ACHN (cell line): ENCODE measurements at regions not wholly inside any gene's neighbourhood (a gene's known extent, or its start where the extent isn't known, plus 50 kb on each side); places are given as distances from the start of the nearest gene placed in this dataset.

ENCODE experiments used
- DNase-seq: peaks from one replicate; pipeline ENCODE4 v3.0.0-alpha.2; 2015
- in situ Hi-C: cut with HindIII; loops from 2 replicates; pipeline ENCODE4 v1.10.0; 2017; ENCODE audit warnings: low sequenced_read_pairs, low pct_ligation_motif_present, low pct_unique_long_range_greater_than_20kb

GRCh38 chr6:132932588-132932987 lies 118.2 kb downstream of the RPS12 start:
- no peak for DNase-seq
- in situ Hi-C loops, result no loop called here

GRCh38 chr6:132933090-132933489 lies 118.7 kb downstream of the RPS12 start:
- in situ Hi-C loops, result no loop called here

DNA sequence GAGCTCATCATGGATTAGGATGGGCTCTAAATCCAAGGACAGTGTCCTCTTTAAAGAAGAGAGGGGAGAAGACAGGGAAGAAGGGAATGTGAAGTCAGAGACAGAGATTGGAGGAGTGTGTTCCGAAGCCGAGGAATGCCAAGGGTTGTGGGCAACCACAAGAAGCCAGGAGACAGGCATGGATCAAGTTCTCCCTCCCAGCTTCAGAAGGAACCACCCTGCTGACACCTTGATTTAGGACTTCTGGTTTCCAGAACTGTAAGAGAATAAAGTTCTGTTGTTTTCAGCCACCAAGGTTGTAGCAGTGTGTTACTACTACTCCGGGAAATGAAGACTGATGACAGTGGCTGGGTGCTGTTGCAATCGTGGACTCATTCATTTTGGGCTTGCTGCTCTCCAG lies 120.1 kb downstream of the RPS12 start:
- in situ Hi-C loops, result no loop called here
- no peak for DNase-seq

More at GRCh38 chr6:132933090-132933489, 118.7 kb downstream of the RPS12 start:
- no peak for DNase-seq

GRCh38 chr6:132936646-132937045 lies 122.3 kb downstream of the RPS12 start:
- in situ Hi-C loops, result no loop called here
- DNase-seq, result no peak

DNA sequence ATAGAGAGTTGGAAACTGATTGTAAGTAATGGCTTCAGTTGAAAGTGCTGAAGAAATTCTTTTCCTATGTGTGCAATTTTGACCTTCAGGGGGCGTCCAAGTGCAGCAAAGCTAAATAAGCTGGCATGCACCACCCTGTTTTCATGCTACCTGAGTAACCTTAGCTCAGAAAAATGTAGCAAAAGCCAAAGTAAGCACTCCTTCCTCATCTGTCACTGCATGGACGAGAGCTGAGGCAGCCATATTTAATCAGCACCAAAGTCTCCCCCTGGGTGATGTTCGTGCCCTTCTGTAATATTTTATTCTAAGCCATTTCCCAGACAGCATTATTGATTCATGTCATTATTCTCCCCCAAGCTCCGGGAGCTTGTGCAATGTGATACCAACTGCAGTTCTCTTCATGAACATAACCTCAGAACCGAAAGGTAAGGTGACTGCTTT lies 123.1 kb downstream of the RPS12 start:
- peak; percentile 56 for DNase-seq
- in situ Hi-C loops, result no loop called here

- DNase-seq, result no peak
- in situ Hi-C loops, result no loop called here
Measured at GRCh38 chr6:132948889-132949288, 134.5 kb downstream of the RPS12 start.

- in situ Hi-C loops, result no loop called here
Measured at GRCh38 chr6:132950566-132950965, 136.2 kb downstream of the RPS12 start.

DNA sequence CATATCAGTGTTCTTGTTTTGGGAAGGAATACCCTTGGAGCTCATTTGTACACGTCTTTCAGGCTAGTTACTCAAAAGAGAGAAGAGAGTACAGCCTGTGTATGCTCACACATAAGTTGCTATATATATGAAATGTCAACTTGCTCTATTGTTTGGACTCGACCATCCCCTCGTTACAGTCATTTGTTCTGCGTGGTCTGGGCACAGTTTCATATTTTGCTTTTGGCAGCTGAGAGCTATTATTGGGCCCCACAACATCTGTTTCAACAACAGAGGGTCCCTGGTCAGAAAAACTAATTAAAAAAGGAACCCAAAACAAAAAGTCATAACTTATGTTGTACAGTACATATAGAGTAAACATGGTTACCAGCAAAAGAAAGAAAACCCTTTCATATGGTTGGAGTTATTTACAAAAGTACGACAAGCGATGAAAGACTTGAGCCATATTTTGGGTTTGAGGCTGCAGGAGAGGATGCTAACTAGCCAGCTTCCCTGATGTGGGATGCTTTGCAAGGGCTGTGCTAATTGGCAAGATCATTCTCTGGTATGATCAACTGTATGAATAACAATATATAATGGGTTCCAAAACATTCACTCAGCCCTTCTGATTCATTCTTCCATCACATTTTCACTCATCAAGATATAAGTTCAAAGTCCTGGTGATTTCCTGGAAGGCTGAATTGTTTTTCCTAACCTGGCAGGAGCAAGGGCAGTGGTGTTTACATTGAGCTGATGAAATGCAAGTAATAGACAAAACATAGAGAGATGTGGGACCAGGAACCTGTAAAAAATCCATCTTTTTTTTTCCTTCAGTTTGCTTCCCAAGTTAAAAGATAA lies 137.9 kb downstream of the RPS12 start:
- in situ Hi-C loops, result no loop called here
- DNase-seq, result no peak

More at GRCh38 chr6:132950566-132950965, 136.2 kb downstream of the RPS12 start:
- DNase-seq, result no peak

GRCh38 chr6:132952986-132953385 lies 138.6 kb downstream of the RPS12 start:
- no peak for DNase-seq
- in situ Hi-C loops, result no loop called here

GRCh38 chr6:132954222-132954621 lies 139.9 kb downstream of the RPS12 start:
- no peak for DNase-seq
- in situ Hi-C loops, result no loop called here

GRCh38 chr6:132954936-132955335 lies 140.6 kb downstream of the RPS12 start:
- in situ Hi-C loops, result no loop called here
- DNase-seq, result no peak

DNA sequence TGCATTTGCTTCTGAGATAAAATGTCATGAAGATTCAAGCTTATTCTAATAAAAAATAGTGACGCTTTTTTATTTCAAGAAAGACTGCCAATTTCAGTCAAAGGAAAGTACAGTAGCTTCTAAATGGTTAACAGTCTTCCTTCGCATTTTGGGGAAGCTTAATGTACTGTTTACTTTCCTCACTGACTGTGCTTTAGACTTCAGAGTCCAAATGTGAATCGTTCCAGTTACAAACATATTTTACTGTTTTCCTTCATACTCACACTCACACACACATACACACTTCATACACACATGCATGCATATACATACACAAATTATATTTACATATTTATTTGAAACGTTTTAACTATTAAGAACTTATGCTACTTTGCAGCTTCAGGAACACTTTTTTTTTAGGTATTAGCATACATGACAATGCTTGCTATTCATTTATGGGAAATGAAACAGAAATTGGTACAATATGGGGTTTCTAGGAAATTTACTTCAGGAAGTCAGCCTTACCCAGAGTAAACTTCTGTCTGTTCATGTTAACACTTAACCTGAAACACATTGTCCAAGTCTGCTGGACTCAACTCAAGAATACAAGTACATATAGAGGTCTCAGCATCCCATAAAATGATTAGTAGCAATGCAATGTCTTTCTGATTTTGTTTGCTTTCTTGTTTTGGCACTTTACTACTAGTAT lies 145.4 kb downstream of the RPS12 start:
- in situ Hi-C loops, result no loop called here
- DNase-seq, result no peak

GRCh38 chr6:132960720-132961119 lies 146.4 kb downstream of the RPS12 start:
- DNase-seq, result no peak
- in situ Hi-C loops, result no loop called here

DNA sequence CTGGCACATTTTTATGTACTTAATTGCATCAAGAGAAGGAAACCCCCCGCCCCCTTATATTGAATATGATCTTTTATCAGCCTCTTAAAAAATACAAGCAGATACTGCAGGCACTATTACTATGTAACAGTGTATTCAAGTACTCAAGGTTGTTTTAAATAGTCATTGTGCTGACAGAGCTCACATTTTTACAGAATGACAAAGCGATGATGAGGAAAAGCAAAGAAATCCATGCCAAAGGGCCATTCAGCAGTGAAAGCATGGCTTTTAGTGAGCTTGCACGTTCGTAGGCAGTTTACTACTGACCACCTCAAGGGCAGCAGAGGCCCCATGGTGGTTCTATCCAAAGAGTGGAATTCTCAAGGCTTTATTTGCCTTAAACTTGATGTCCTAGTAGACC lies 146.8 kb downstream of the RPS12 start:
- no peak for DNase-seq
- in situ Hi-C loops, result no loop called here

GRCh38 chr6:132961610-132962009 lies 147.2 kb downstream of the RPS12 start:
- peak; percentile 12 for DNase-seq
- in situ Hi-C loops, result no loop called here

DNA sequence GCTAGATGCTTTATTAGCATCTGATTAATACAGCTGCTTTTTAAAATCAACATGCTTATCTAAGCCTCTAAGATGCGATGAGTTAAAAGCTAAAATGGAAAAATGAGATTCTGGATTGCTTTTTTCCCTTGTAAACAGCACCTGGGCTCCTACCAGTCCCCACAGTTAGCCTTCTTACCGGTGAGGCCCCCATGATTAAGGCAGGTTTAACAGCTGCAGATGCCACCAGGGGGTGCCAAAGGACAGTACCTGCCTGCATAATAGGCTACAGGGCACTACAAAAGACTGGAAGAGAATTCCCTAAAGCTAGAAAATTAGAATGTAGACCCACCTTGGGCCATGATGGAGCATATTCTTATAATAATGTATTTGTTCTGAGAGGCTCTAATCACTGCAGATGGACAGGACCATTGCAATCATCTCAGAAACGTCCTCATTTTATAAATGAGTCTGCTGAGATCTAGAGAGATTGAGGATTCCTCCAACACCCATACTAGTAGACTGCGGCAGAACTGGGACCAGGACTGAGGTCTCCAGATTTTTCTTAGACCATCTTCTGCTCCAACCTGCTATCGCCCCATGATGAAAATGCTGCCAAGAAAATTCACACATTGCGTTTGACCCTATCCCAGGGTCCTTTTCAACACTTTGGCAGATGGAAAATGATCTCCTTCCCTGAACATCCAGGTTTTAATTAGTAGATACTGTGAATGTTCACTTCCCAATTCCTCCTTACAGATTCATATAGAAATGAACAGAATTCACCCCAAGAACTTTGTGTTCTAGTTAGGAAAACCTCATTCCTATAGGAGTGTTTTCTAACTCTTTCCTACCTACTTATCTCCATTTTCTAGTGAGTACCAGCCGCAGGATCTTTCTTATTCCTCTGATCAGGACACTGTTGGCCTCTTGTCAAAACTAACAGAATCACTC lies 148.8 kb downstream of the RPS12 start:
- in situ Hi-C loops, result no loop called here
- peak; percentile 54 for DNase-seq

DNA sequence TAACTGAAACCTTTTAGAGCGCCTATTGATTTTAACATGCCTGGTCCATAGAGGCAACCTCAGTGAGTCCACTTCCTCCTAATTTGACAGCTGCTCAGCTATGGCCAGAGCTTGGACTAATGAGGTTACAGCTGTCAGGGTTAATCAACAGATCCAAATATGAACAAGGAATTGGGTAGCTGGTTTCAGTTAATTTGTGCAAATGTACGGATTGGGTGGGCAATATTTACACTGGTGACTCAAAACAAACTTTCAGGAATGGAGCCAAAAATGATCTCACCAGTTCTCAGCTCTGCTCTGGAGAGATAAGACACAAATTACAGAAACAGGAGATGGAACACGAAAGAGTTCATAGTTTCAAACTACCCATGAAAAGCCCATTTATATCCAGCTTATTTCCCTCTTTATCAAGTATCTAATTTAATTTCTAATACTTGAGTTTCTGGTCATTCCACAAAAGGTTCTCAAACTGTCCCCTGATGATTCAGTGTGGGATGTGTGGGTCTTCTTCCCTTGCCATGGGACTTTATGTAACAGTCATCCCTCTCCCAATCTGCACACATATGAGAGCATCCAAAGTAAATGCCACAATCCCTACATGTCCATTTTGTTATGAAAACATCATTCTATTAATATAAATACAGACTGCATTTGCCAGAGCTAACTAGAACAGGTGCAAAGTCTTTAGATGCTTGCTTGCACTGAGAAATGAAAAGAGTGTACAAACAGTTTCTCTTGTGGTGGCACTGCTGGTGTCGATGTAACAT lies 149.9 kb downstream of the RPS12 start:
- DNase-seq, result no peak
- in situ Hi-C loops, result no loop called here

- DNase-seq, result no peak
- in situ Hi-C loops, result no loop called here
Measured at GRCh38 chr6:132964868-132965382, 150.6 kb downstream of the RPS12 start.
